Suprapubic skin (tissue), 4 donors: ENCODE measurements at regions not wholly inside any gene's neighbourhood (a gene's known extent, or its start where the extent isn't known, plus 50 kb on each side); places are given as distances from the start of the nearest gene placed in this dataset.

Source experiments
- DNase-seq, 2 donors: peaks; one replicate each; pipeline ENCODE4 v3.0.0-alpha.2; 2019; ENCODE audit warnings: low spot score in 2 of 2
- H3K27ac ChIP-seq: fragments of 200-600 bp; sonication (generic); one replicate; pipeline ENCODE4 v1.5.1; 2019
- H3K27me3 ChIP-seq: fragments of 200-600 bp; sonication (generic); one replicate; pipeline ENCODE4 v1.5.1; 2019
- H3K36me3 ChIP-seq: fragments of 200-600 bp; sonication (generic); one replicate; pipeline ENCODE4 v1.5.1; 2019
- H3K4me1 ChIP-seq: fragments of 200-600 bp; sonication (generic); one replicate; pipeline ENCODE4 v1.5.1; 2019
- H3K4me3 ChIP-seq: fragments of 200-600 bp; sonication (generic); one replicate; pipeline ENCODE4 v1.5.1; 2019; ENCODE audit warnings: mild to moderate bottlenecking
- H3K9me3 ChIP-seq: fragments of 200-600 bp; sonication (generic); one replicate; pipeline ENCODE4 v1.5.1; 2019
- CTCF ChIP-seq, 2 donors: fragments of 200-600 bp in 1 of 2; fragments of 450-650 bp in 1 of 2; sonication (generic) in 1 of 2; IDR thresholded peaks; one replicate each; pipeline ENCODE4 v1.5.1; 2016 to 2019; ENCODE audit warnings: antibody characterized with exemption in 2 of 2, mild to moderate bottlenecking in 1 of 2, moderate library complexity in 1 of 2
- EP300 ChIP-seq: sonication (generic); formaldehyde crosslinking; IDR thresholded peaks from one replicate; pipeline ENCODE4 v1.6.1; 2017; ENCODE audit warnings: antibody characterized with exemption
- POLR2A ChIP-seq, 2 donors: fragments of 450-650 bp; IDR thresholded peaks; one replicate each; pipeline ENCODE4 v1.6.1; 2017; ENCODE audit warnings: antibody characterized with exemption in 2 of 2, mild to moderate bottlenecking in 2 of 2, moderate library complexity in 2 of 2
- POLR2AphosphoS5 ChIP-seq, 3 donors: sonication (generic); formaldehyde crosslinking; IDR thresholded peaks; one replicate each; pipeline ENCODE4 v1.6.1; 2017; ENCODE audit warnings: antibody characterized with exemption in 3 of 3
- WGBS: methylation state at CpG from one replicate; pipeline ENCODE4 v1.1.5; 2018; 5-methylcytosine and 5-hydroxymethylcytosine counted together

GRCh38 chr15:70451821-70452653 lies 311.3 kb downstream of the UACA start:
- Histone ChIP-seq H3K4me3 (no peak overlapping the region), H3K27ac (no peak overlapping the region), H3K4me1 (no peaks in the 10 kb centered on the region), H3K27me3 (peaks cover 10% of the 10 kb centered on the region), H3K9me3 (no peaks in the 10 kb centered on the region), H3K36me3 (no peaks in the 10 kb centered on the region)
- WGBS: 76% methylated on average over 22 of the region's 26 CpGs
- TF ChIP-seq CTCF (IDR thresholded peaks at IDR 0.05) (no peak), POLR2A (IDR thresholded peaks at IDR 0.05) (no peak), EP300 (no peak), POLR2AphosphoS5 (IDR thresholded peaks at IDR 0.05) (no peak)
- DNase-seq: no peak

- Histone ChIP-seq H3K27ac (no peak overlapping the region), H3K9me3 (no peaks in the 10 kb centered on the region), H3K4me3 (no peak overlapping the region), H3K4me1 (no peaks in the 10 kb centered on the region), H3K36me3 (no peaks in the 10 kb centered on the region), H3K27me3 (peaks cover 10% of the 10 kb centered on the region)
- 78% methylated on average over 3 of the region's 3 CpGs for WGBS
- DNase-seq: no peak
- TF ChIP-seq EP300 (no peak), CTCF (IDR thresholded peaks at IDR 0.05) (no peak), POLR2A (IDR thresholded peaks at IDR 0.05) (no peak), POLR2AphosphoS5 (IDR thresholded peaks at IDR 0.05) (no peak)
Observed at GRCh38 chr15:70450142-70450443, 313.3 kb downstream of the UACA start.

- Histone ChIP-seq H3K4me3 (no peak overlapping the region), H3K27me3 (peaks cover 10% of the 10 kb centered on the region), H3K9me3 (no peaks in the 10 kb centered on the region), H3K4me1 (no peaks in the 10 kb centered on the region), H3K27ac (no peak overlapping the region), H3K36me3 (no peaks in the 10 kb centered on the region)
- TF ChIP-seq EP300 (no peak), POLR2A (IDR thresholded peaks at IDR 0.05) (no peak)
- WGBS: 93% methylated on average over 1 of the region's 1 CpG
- no peak for DNase-seq
Observed at GRCh38 chr15:70449311-70450141, 313.8 kb downstream of the UACA start.

GRCh38 chr15:70447928-70448698 lies 315.2 kb downstream of the UACA start:
- no peaks in the 10 kb centered on the region for H3K4me1 ChIP-seq
- H3K27me3 ChIP-seq: peaks cover 10% of the 10 kb centered on the region
- no peaks in the 10 kb centered on the region for H3K9me3 ChIP-seq
- WGBS: 69% methylated on average over 24 of the region's 29 CpGs
- no peak overlapping the region for H3K4me3 ChIP-seq
- H3K27ac ChIP-seq: no peak overlapping the region
- TF ChIP-seq POLR2A (IDR thresholded peaks at IDR 0.05) (no peak), EP300 (no peak), CTCF (IDR thresholded peaks at IDR 0.05) (no peak), POLR2AphosphoS5 (IDR thresholded peaks at IDR 0.05) (no peak)
- H3K36me3 ChIP-seq: no peaks in the 10 kb centered on the region
- no peak for DNase-seq

GRCh38 chr15:70447521-70447920 lies 315.8 kb downstream of the UACA start:
- no peaks in the 10 kb centered on the region for H3K4me1 ChIP-seq
- no peak overlapping the region for H3K4me3 ChIP-seq
- 73% methylated on average over 2 of the region's 2 CpGs for whole genome bisulfite sequencing
- TF ChIP-seq POLR2A (IDR thresholded peaks at IDR 0.05): no peak
- TF ChIP-seq POLR2AphosphoS5 (IDR thresholded peaks at IDR 0.05): no peak
- TF ChIP-seq CTCF (IDR thresholded peaks at IDR 0.05): no peak
- no peak for TF ChIP-seq EP300
- H3K36me3 ChIP-seq: no peaks in the 10 kb centered on the region
- no peak for DNase-seq
- no peaks in the 10 kb centered on the region for H3K9me3 ChIP-seq
- H3K27me3 ChIP-seq: peaks cover 10% of the 10 kb centered on the region
- no peak overlapping the region for H3K27ac ChIP-seq
